NB4 (cell line): ENCODE measurements at regions not wholly inside any gene's neighbourhood (a gene's known extent, or its start where the extent isn't known, plus 50 kb on each side); places are given as distances from the start of the nearest gene placed in this dataset.

ENCODE experiments used
- MAX ChIP-seq: IDR thresholded peaks from 2 replicates; pipeline ENCODE4 v1.6.1; 2011; ENCODE audit warnings: low read depth, low read length
- POLR2A ChIP-seq: IDR thresholded peaks from 2 replicates; pipeline ENCODE4 v1.6.1; 2011; ENCODE audit warnings: mild to moderate bottlenecking; ENCODE audit not compliant: insufficient read length; ENCODE audit errors: extremely low read depth
- TF ChIP-seq, protein P1 (sequence below): IDR thresholded peaks from one replicate; pipeline ENCODE4 v1.5.1; 2012; ENCODE audit warnings: low read depth, low read length

DNA sequence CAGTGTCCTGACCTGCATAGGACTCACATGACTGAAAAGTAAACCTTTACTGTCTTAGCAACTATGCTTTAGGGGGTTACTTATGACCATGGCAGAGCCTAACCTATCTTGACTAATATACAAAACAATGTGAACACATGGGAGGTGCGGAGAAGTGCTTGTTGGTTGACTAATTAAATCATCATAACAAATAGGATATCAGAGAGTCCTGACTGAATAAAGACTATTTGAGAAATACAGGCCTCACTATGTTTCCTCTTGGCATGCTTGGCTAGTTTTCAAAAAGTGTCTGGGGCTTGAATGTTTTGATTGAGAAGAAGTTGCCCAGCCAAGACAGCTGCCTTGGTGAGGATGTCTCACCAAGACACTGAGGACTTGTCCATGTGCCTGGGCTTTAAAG is 104.4 kb upstream of the PHYHIPL start:
- TF ChIP-seq, protein P1, sequence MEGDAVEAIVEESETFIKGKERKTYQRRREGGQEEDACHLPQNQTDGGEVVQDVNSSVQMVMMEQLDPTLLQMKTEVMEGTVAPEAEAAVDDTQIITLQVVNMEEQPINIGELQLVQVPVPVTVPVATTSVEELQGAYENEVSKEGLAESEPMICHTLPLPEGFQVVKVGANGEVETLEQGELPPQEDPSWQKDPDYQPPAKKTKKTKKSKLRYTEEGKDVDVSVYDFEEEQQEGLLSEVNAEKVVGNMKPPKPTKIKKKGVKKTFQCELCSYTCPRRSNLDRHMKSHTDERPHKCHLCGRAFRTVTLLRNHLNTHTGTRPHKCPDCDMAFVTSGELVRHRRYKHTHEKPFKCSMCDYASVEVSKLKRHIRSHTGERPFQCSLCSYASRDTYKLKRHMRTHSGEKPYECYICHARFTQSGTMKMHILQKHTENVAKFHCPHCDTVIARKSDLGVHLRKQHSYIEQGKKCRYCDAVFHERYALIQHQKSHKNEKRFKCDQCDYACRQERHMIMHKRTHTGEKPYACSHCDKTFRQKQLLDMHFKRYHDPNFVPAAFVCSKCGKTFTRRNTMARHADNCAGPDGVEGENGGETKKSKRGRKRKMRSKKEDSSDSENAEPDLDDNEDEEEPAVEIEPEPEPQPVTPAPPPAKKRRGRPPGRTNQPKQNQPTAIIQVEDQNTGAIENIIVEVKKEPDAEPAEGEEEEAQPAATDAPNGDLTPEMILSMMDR: no peak
- TF ChIP-seq POLR2A: no peak
- TF ChIP-seq MAX: no peak
